ENCODE measurements at regions not wholly inside any gene's neighbourhood (a gene's known extent, or its start where the extent isn't known, plus 50 kb on each side); places are given as distances from the start of the nearest gene placed in this dataset.
A peak's percentile ranks its signal among the peaks of the same experiment; 100 is the strongest.

GRCh38 chr6:40896696-40897095 lies 142.3 kb downstream of the UNC5CL start:
- POLR2A ChIA-PET: no interaction called here
- FAIRE-seq (no peak), DNase-seq (ENCODE audit: low read depth, low spot score) (peak; percentile 16)
- Histone ChIP-seq H4K20me1 (replicated peaks; ENCODE audit: control insufficient read depth, extremely low read depth, insufficient read depth, low read length) (no peaks in the 10 kb centered on the region), H3K9me3 (replicated peaks; ENCODE audit: control insufficient read depth, insufficient read depth, low read length) (no peaks in the 10 kb centered on the region), H3K27me3 (ENCODE audit: control insufficient read depth in 2 of 2, insufficient read depth in 2 of 2, low read length in 2 of 2) (no peaks in the 10 kb centered on the region), H3K4me3 (replicated peaks in 1 of 3; ENCODE audit: insufficient read depth in 1 of 3, low read depth in 1 of 3, low read length in 3 of 3) (no peak overlapping the region), H3K4me2 (ENCODE audit: insufficient read depth, low read length) (no peak overlapping the region), H2AFZ (ENCODE audit: low read depth, low read length) (no peak overlapping the region), H3K79me2 (ENCODE audit: control insufficient read depth, insufficient read depth, low read length) (no peaks in the 10 kb centered on the region), H3K36me3 (ENCODE audit: control insufficient read depth in 2 of 2, extremely low read depth in 1 of 2, insufficient read depth in 2 of 2, low read length in 2 of 2) (no peaks in the 10 kb centered on the region), H3K27ac (ENCODE audit: insufficient read depth, low read depth, low read length) (no peak overlapping the region), H3K9ac (replicated peaks; ENCODE audit: extremely low read depth, insufficient read depth, low read length) (no peak overlapping the region), H3K4me1 (ENCODE audit: control insufficient read depth, extremely low read depth, insufficient read depth, low read length) (peaks cover 8% of the 10 kb centered on the region), H3K9me1 (replicated peaks; ENCODE audit: control insufficient read depth, extremely low read depth, insufficient read depth, low read length) (no peaks in the 10 kb centered on the region)
- CTCF ChIA-PET: interaction anchor here (0.8 to 4.8 kb wide), 5 partner anchors 11 to 132 kb away, joined by 3 to 96 read pairs (median 20); no protein-coding TSS in a partner anchor
- dilution Hi-C loops (cut with MboI; ENCODE audit: extremely low pct_ligation_motif_present, low sequenced_read_pairs): no loop called here
- no peak for TF ChIP-seq GATA2 (IDR thresholded peaks at IDR 0.05; ENCODE audit: insufficient read depth, insufficient read length, low read depth, low read length)
- no peak for TF ChIP-seq POLR2A (IDR thresholded peaks at IDR 0.05; ENCODE audit: low read depth, low read length)
- no peak for TF ChIP-seq FOS (IDR thresholded peaks at IDR 0.05; ENCODE audit: borderline replicate concordance, insufficient read depth, low read length)
- no peak for TF ChIP-seq MAX (IDR thresholded peaks at IDR 0.05; ENCODE audit: insufficient read depth, insufficient read length)
- no peak for TF ChIP-seq EZH2 (IDR thresholded peaks at IDR 0.05; ENCODE audit: borderline replicate concordance, low read depth, low read length, severe bottlenecking)
- TF ChIP-seq MYC (IDR thresholded peaks at IDR 0.05; ENCODE audit: low read depth, low read length): no peak
- TF ChIP-seq POLR2AphosphoS5 (IDR thresholded peaks at IDR 0.05; ENCODE audit: insufficient read depth, low read depth, low read length): no peak
- intact Hi-C loops (cut with micrococcal nuclease): no loop called here
- no TSS peak for BruUV-seq (replicated peaks)
